HepG2 (cell line): ENCODE measurements at regions not wholly inside any gene's neighbourhood (a gene's known extent, or its start where the extent isn't known, plus 50 kb on each side); places are given as distances from the start of the nearest gene placed in this dataset.

Experiments used
- ATAC-seq: fragments of 200-7000 bp; cut with Tn5 transposase; 3 replicates; pipeline ENCODE4 v1.9.1; 2020; ENCODE audit warnings: mild to moderate bottlenecking, moderate library complexity
- BruUV-seq: library from RNA; stranded (reverse); fragments of 400-500 nt; replicated peaks from 2 replicates; lab custom pipeline; 2021; lab: Mats Ljungman, UMichigan
- CTCF ChIA-PET: fragments of 300-600 bp; formaldehyde crosslinking; extraction: SDS; loops from one replicate; lab custom pipeline; 2021; ENCODE audit warnings: low total read pairs, inconsistent platforms, low intra/inter-chr PET ratio; lab: Yijun Ruan, JAX
- POLR2A ChIA-PET: fragments of 350-600 bp; sonication (Branson Sonifier 250); formaldehyde crosslinking; loops from one replicate; lab custom pipeline; 2020; ENCODE audit warnings: antibody characterized with exemption, inconsistent platforms; lab: Yijun Ruan, JAX
- DNase-seq: peaks from one replicate; pipeline ENCODE4 v3.0.0-alpha.2; 2015; ENCODE audit warnings: low spot score
- FAIRE-seq: peaks from 3 replicates; lab custom pipeline; 2011; peaks lifted over from hg19 to GRCh38; lab: Jason Lieb, UNC
- H2AFZ ChIP-seq: one replicate; pipeline ENCODE4 v1.6.1; 2011; ENCODE audit warnings: low read length, inconsistent platforms
- H3K27ac ChIP-seq: fragments of 300-600 bp; 3 replicates; pipeline ENCODE4 v1.8.0; 2011; ENCODE audit warnings: mixed run types, mild to moderate bottlenecking, mixed read lengths, low read length, inconsistent platforms; ENCODE audit not compliant: insufficient read depth; ENCODE audit errors: extremely low read length
- H3K27me3 ChIP-seq, 2 experiments: fragments of 200-600 bp in 1 of 2; 2 replicates in 1 of 2; 3 replicates in 1 of 2; pipeline versions ENCODE4 v1.6.0 to v1.8.0; 2011; ENCODE audit warnings: low read length in 2 of 2, mild to moderate bottlenecking in 2 of 2, moderate library complexity in 2 of 2, inconsistent platforms in 1 of 2; ENCODE audit not compliant: insufficient read depth in 2 of 2, control insufficient read depth in 1 of 2
- H3K36me3 ChIP-seq, 2 experiments: fragments of 200-600 bp in 1 of 2; replicated peaks in 1 of 2; 2 replicates in 1 of 2; 3 replicates in 1 of 2; pipeline versions ENCODE4 v1.5.1 to v1.8.0; 2011; ENCODE audit warnings: low read length in 2 of 2, inconsistent platforms in 1 of 2; ENCODE audit not compliant: insufficient read depth in 2 of 2, control insufficient read depth in 1 of 2
- H3K4me1 ChIP-seq: 2 replicates; pipeline ENCODE4 v1.5.1; 2012; ENCODE audit warnings: low read length, inconsistent platforms; ENCODE audit not compliant: insufficient read depth
- H3K4me2 ChIP-seq: 2 replicates; pipeline ENCODE4 v1.6.0; 2011; ENCODE audit warnings: low read depth, low read length, inconsistent platforms
- H3K4me3 ChIP-seq, 3 experiments: fragments of 200-600 bp in 1 of 3; sonication (generic), shearing (Covaris generic) in 1 of 3; replicated peaks in 1 of 3; 2 replicates each; pipeline ENCODE4 v1.5.1; 2011 to 2016; ENCODE audit warnings: low read length in 3 of 3, inconsistent platforms in 2 of 3, low read depth in 2 of 3, mild to moderate bottlenecking in 2 of 3, control low read depth in 1 of 3, mixed read lengths in 1 of 3; ENCODE audit not compliant: insufficient read depth in 1 of 3
- H3K79me2 ChIP-seq: one replicate; pipeline ENCODE4 v1.6.1; 2011; ENCODE audit warnings: low read length, inconsistent platforms; ENCODE audit not compliant: insufficient read depth
- H3K9ac ChIP-seq: 2 replicates; pipeline ENCODE4 v1.6.0; 2011; ENCODE audit warnings: mild to moderate bottlenecking, low read depth, low read length, inconsistent platforms; ENCODE audit not compliant: insufficient read depth
- H3K9me3 ChIP-seq: 2 replicates; pipeline ENCODE4 v1.5.1; 2012; ENCODE audit warnings: mild to moderate bottlenecking, low read length
- H4K20me1 ChIP-seq: 2 replicates; pipeline ENCODE4 v1.6.0; 2011; ENCODE audit warnings: inconsistent platforms, mild to moderate bottlenecking, low read length, moderate library complexity; ENCODE audit not compliant: insufficient read depth
- DNMT1 ChIP-seq: sonication (generic); formaldehyde crosslinking; IDR thresholded peaks from 2 replicates; pipeline ENCODE4 v1.5.1; 2020; ENCODE audit warnings: mild to moderate bottlenecking, missing genetic modification reagents
- GABPB1 ChIP-seq: IDR thresholded peaks from 2 replicates; pipeline ENCODE4 v1.6.1; 2016; ENCODE audit warnings: mild to moderate bottlenecking, missing genetic modification reagents, moderate library complexity, missing compliant biosample characterization
- KAT8 ChIP-seq: IDR thresholded peaks from 2 replicates; pipeline ENCODE4 v1.6.1; 2016; ENCODE audit warnings: missing genetic modification reagents, missing compliant biosample characterization
- NBN ChIP-seq: fragments of 450-650 bp; conservative IDR thresholded peaks from 2 replicates; pipeline ENCODE4 v1.6.1; 2017
- NCOA1 ChIP-seq: sonication (generic); formaldehyde crosslinking; IDR thresholded peaks from 2 replicates; pipeline ENCODE4 v1.9.0; 2021; ENCODE audit warnings: missing genetic modification reagents
- RARA ChIP-seq: IDR thresholded peaks from 2 replicates; pipeline ENCODE4 v1.6.1; 2016; ENCODE audit warnings: missing genetic modification reagents, missing compliant biosample characterization
- REXO4 ChIP-seq: sonication (generic); formaldehyde crosslinking; IDR thresholded peaks from 2 replicates; pipeline ENCODE4 v1.8.0; 2022; ENCODE audit warnings: missing genetic modification reagents, mild to moderate bottlenecking, borderline replicate concordance
- THAP9 ChIP-seq: sonication (generic); formaldehyde crosslinking; IDR thresholded peaks from 2 replicates; pipeline ENCODE4; 2020; ENCODE audit warnings: missing genetic modification reagents, mild to moderate bottlenecking, borderline replicate concordance
- ZKSCAN8 ChIP-seq: IDR thresholded peaks from 2 replicates; pipeline ENCODE4 v1.6.1; 2016; ENCODE audit warnings: borderline replicate concordance, missing genetic modification reagents, missing compliant biosample characterization
- ZNF232 ChIP-seq: sonication (generic); formaldehyde crosslinking; IDR thresholded peaks from 2 replicates; pipeline ENCODE4 v1.4.0; 2020; ENCODE audit warnings: missing genetic modification reagents, borderline replicate concordance
- ZNF557 ChIP-seq: sonication (generic); formaldehyde crosslinking; IDR thresholded peaks from 2 replicates; pipeline ENCODE4 v1.4.0; 2020; ENCODE audit warnings: missing genetic modification reagents
- WGBS: methylation state at CpG from one replicate; pipeline ENCODE4 v1.1.6; 2017; ENCODE audit warnings: low lambda C conversion rate; 5-methylcytosine and 5-hydroxymethylcytosine counted together
- in situ Hi-C: cut with HindIII; loops from 2 replicates; pipeline ENCODE4 v1.10.0; 2017; ENCODE audit warnings: low pct_unique_long_range_greater_than_20kb; ENCODE audit not compliant: extremely low pct_ligation_motif_present
- intact Hi-C: fragments of 100-400 bp; cut with micrococcal nuclease; formaldehyde crosslinking; loops from one replicate; pipeline ENCODE4 v1.10.0; 2022; ENCODE audit not compliant: unreplicated experiment
- TF ChIP-seq, protein P1 (sequence below): sonication (generic); formaldehyde crosslinking; IDR thresholded peaks from 2 replicates; pipeline ENCODE4 v1.4.0; 2020; ENCODE audit warnings: missing genetic modification reagents; ENCODE audit errors: not compliant biosample characterization

DNA sequence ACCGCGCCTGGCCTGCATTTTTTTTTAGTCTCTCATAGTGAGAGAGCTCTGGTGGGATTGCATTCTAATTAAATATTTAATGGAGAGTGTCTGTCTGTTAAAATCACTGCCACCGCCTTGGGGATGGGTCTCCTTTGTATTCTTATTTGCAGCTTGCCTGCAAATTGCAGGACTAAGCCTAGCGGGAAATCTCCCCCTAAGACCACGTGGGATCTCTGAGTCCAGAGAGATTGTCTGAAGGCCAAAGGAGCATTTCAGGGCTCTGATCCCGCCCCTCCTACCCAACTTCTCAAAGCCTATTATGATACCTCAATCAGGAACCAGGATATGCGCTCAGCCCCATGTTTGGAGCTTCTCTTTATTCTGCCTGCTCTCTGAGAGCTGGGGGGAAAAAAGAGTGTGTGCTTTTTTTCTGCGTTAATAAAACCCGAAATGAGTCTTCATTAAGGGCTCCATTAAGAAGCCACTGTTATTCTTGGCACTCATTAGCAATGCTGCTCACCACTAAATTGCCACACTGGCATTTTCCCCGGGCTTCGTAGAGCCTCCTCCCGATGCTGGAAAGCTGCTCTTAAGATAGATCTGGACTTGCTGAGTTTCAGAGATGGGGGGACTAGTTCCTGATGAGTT is 92.9 kb upstream of the THY1 start:
- Histone ChIP-seq H3K27me3 (peaks cover 11 to 68% of the 10 kb centered on the region in 2 experiments; a peak in 4 of 5 replicates), H3K9me3 (no peaks in the 10 kb centered on the region), H3K4me3 (no peak overlapping the region), H3K4me1 (no peaks in the 10 kb centered on the region), H4K20me1 (no peaks in the 10 kb centered on the region), H2AFZ (no peak overlapping the region), H3K36me3 (no peaks in the 10 kb centered on the region), H3K79me2 (no peaks in the 10 kb centered on the region), H3K4me2 (no peak overlapping the region), H3K27ac (no peak overlapping the region), H3K9ac (no peak overlapping the region)
- CTCF ChIA-PET, result no interaction called here
- BruUV-seq, result no TSS peak
- 22% methylated on average over 12 of the region's 12 CpGs for WGBS
- POLR2A ChIA-PET, result no interaction called here
- DNase-seq (no peak), ATAC-seq (no peak), FAIRE-seq (no peak)
- TF ChIP-seq RARA (CRISPR knock-in tag), result no peak
- intact Hi-C loops (no loop called here), in situ Hi-C loops (no loop called here)

DNA sequence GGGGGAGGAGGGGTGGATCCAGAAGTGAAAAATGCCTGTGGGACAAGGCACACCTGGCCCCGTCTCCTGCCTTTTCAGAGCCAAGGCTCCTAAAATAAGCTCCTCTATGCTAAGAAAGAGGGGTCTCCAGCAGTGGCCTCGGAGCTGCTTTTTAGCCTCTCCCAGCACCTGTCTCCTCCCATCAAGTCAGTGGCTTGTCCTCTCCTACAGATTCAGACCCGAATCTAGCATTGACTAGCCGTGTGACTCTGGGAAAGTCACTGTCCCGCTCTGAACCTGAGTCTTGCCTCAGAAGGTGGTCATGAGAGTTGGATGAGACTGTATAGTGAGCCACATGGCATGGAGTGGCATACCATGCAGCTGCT is 90.8 kb upstream of the THY1 start:
- H3K4me3 ChIP-seq, result no peak overlapping the region
- no peak for DNase-seq
- ChIA-PET CTCF (no interaction called here), POLR2A (no interaction called here)
- WGBS, result 13% methylated on average over 4 of the region's 5 CpGs
- no peak overlapping the region for H3K9ac ChIP-seq
- H4K20me1 ChIP-seq, result no peaks in the 10 kb centered on the region
- no peak overlapping the region for H2AFZ ChIP-seq
- TF ChIP-seq KAT8, result no peak
- no peak for TF ChIP-seq REXO4 (CRISPR knock-in tag)
- TF ChIP-seq ZKSCAN8 (CRISPR knock-in tag), result no peak
- no peak for TF ChIP-seq NBN
- no peak for TF ChIP-seq THAP9 (CRISPR knock-in tag)
- TF ChIP-seq ZNF557, result no peak
- no peak for TF ChIP-seq GABPB1 (CRISPR knock-in tag)
- TF ChIP-seq, protein P1, sequence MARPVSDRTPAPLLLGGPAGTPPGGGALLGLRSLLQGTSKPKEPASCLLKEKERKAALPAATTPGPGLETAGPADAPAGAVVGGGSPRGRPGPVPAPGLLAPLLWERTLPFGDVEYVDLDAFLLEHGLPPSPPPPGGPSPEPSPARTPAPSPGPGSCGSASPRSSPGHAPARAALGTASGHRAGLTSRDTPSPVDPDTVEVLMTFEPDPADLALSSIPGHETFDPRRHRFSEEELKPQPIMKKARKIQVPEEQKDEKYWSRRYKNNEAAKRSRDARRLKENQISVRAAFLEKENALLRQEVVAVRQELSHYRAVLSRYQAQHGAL, result no peak
- TF ChIP-seq ZNF232, result no peak
- TF ChIP-seq NCOA1 (CRISPR knock-in tag), result no peak
- no peak for TF ChIP-seq DNMT1 (CRISPR knock-in tag)
- no peak for ATAC-seq
- H3K36me3 ChIP-seq, result no peaks in the 10 kb centered on the region
- no TSS peak for BruUV-seq
- no peaks in the 10 kb centered on the region for H3K79me2 ChIP-seq
- intact Hi-C loops (no loop called here), in situ Hi-C loops (no loop called here)
- no peak for FAIRE-seq
- H3K27me3 ChIP-seq, result peaks cover 11 to 59% of the 10 kb centered on the region in 2 experiments; a peak in 4 of 5 replicates
- H3K4me1 ChIP-seq, result no peaks in the 10 kb centered on the region
- H3K27ac ChIP-seq, result no peak overlapping the region
- no peak overlapping the region for H3K4me2 ChIP-seq
- H3K9me3 ChIP-seq, result no peaks in the 10 kb centered on the region
